ENCODE measurements at regions not wholly inside any gene's neighbourhood (a gene's known extent, or its start where the extent isn't known, plus 50 kb on each side); places are given as distances from the start of the nearest gene placed in this dataset.
A peak's percentile ranks its signal among the peaks of the same experiment; 100 is the strongest.

DNA sequence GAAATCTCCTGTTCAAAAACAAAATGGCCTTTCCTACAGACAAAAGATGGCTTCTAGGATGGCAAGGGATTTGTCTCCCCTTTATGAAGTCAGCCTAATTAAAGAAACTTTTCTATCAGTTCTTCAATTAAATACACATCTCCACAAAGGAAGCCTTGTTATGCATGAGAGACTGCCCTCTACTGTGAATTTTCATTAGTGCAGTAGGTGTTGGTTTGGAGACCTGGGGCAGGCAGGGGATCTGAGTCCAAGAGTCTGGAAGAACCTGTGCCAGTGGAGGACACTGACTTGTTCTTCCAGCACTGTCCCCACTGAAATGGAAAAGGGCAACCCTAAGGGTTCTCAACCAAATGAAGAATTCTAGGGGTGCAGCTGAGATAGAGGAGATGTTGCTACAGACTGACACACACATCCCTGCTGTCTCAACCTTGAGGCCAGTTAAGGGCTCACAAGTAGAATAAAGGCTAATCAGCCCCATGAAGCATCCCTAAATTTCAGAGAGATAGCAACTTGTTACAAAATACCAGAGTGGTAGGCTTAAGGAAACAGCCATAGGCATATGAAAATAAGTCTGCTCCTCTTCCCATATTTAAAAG is 174.0 kb upstream of the PRICKLE2 start:
- Mint-ChIP-seq H3K4me1 (peaks cover 25% of the 10 kb centered on the region), H3K36me3 (no peaks in the 10 kb centered on the region), H3K27me3 (ENCODE audit: low read depth) (peaks cover 1% of the 10 kb centered on the region), H3K27ac (peak overlapping the region; percentile 51), H3K4me3 (no peak overlapping the region), H3K9me3 (no peaks in the 10 kb centered on the region)
- TF ChIP-seq, protein P1, sequence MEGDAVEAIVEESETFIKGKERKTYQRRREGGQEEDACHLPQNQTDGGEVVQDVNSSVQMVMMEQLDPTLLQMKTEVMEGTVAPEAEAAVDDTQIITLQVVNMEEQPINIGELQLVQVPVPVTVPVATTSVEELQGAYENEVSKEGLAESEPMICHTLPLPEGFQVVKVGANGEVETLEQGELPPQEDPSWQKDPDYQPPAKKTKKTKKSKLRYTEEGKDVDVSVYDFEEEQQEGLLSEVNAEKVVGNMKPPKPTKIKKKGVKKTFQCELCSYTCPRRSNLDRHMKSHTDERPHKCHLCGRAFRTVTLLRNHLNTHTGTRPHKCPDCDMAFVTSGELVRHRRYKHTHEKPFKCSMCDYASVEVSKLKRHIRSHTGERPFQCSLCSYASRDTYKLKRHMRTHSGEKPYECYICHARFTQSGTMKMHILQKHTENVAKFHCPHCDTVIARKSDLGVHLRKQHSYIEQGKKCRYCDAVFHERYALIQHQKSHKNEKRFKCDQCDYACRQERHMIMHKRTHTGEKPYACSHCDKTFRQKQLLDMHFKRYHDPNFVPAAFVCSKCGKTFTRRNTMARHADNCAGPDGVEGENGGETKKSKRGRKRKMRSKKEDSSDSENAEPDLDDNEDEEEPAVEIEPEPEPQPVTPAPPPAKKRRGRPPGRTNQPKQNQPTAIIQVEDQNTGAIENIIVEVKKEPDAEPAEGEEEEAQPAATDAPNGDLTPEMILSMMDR (IDR thresholded peaks at IDR 0.05; ENCODE audit: unreplicated experiment) = peak; percentile 69
- no peak for DNase-seq (ENCODE audit: low spot score in 2 of 2, unreplicated experiment in 2 of 2)

DNA sequence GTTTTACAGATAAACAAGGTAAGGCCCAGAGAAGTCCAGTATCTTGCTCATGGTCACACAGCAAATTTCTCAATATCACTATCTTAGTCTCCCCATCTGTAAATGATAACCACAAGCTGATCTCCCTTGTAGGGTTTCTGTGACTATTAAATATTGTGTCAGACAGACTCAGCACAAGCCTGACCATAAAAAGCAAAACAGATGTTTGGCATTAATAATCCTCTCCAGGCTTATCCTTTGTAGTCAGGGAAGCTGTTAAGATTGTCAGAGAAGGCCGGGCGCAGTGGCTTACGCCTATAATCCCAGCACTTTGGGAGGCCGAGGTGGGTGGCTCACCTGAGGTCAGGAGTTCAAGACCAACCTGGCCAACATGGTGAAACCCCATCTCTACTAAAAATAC is 173.2 kb upstream of the PRICKLE2 start:
- Mint-ChIP-seq H3K4me3 (no peak overlapping the region), H3K36me3 (no peaks in the 10 kb centered on the region), H3K4me1 (peaks cover 25% of the 10 kb centered on the region), H3K27ac (no peak overlapping the region), H3K9me3 (no peaks in the 10 kb centered on the region), H3K27me3 (ENCODE audit: low read depth) (peaks cover 1% of the 10 kb centered on the region)
- TF ChIP-seq, protein P1 (IDR thresholded peaks at IDR 0.05; ENCODE audit: unreplicated experiment) = no peak
- no peak for DNase-seq (ENCODE audit: low spot score in 2 of 2, unreplicated experiment in 2 of 2)

- Mint-ChIP-seq H3K36me3 (no peaks in the 10 kb centered on the region), H3K27ac (peak overlapping the region; percentile 17)
Measured at GRCh38 chr3:64398006-64398405, 172.7 kb upstream of the PRICKLE2 start.

DNA sequence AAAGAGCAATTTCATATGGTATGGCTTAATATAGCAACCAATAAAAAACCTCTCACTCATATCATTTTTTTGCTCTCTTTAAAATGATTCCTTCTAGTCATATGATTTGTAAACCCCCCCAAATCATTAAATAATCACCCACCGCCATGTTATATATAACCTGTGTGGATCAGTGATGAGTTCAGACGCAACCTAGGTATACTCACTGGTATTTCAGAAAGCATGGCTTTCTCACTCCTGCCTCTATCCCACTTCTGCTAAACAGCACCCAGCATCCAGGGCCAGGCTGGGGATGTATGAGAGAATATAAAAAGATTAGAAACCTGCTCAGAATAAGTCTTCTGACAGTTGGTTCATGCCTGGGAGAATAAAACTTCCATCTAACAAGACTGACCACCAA is 172.3 kb upstream of the PRICKLE2 start:
- H3K27ac Mint-ChIP-seq = peak overlapping the region; percentile 83
- no peak overlapping the region for H3K4me3 Mint-ChIP-seq

More at GRCh38 chr3:64398006-64398405, 172.7 kb upstream of the PRICKLE2 start:
- H3K4me1 Mint-ChIP-seq = peaks cover 25% of the 10 kb centered on the region
- no peak for DNase-seq (ENCODE audit: low spot score in 2 of 2, unreplicated experiment in 2 of 2)
- H3K27me3 Mint-ChIP-seq (ENCODE audit: low read depth) = peaks cover 1% of the 10 kb centered on the region
- TF ChIP-seq, protein P1 (IDR thresholded peaks at IDR 0.05; ENCODE audit: unreplicated experiment) = no peak
- no peak overlapping the region for H3K4me3 Mint-ChIP-seq
- no peaks in the 10 kb centered on the region for H3K9me3 Mint-ChIP-seq

DNA sequence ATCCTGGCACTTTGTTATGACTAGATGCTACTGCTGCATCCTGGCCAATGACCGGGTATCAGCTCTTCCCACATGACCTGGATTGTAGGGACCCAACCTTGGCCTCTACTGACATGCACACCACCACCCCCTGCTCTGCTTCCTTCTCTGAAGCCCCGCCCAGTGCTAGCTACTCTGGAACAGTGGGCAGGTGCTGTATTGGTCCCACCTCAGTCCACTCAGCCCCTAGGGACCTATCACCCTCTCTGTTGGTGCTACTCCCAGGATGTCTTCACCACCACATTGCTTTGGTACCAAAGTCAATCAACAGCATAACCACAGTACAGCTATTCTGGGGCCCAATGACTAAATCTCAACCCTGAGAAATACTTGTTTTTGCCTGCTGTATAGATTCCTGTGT is 170.2 kb upstream of the PRICKLE2 start:
- no peaks in the 10 kb centered on the region for H3K9me3 Mint-ChIP-seq
- peaks cover 31% of the 10 kb centered on the region for H3K4me1 Mint-ChIP-seq
- TF ChIP-seq, protein P1 (IDR thresholded peaks at IDR 0.05; ENCODE audit: unreplicated experiment) = no peak
- H3K27ac Mint-ChIP-seq = no peak overlapping the region
- H3K27me3 Mint-ChIP-seq (ENCODE audit: low read depth) = no peaks in the 10 kb centered on the region
- H3K4me3 Mint-ChIP-seq = no peak overlapping the region
- DNase-seq (ENCODE audit: low spot score in 2 of 2, unreplicated experiment in 2 of 2) = no peak
- H3K36me3 Mint-ChIP-seq = no peaks in the 10 kb centered on the region

More for the DNA sequence above, 172.3 kb upstream of the PRICKLE2 start:
- H3K36me3 Mint-ChIP-seq = no peaks in the 10 kb centered on the region
- TF ChIP-seq, protein P1 (IDR thresholded peaks at IDR 0.05; ENCODE audit: unreplicated experiment) = no peak
- peaks cover 1% of the 10 kb centered on the region for H3K27me3 Mint-ChIP-seq (ENCODE audit: low read depth)
- no peak for DNase-seq (ENCODE audit: low spot score in 2 of 2, unreplicated experiment in 2 of 2)
- H3K9me3 Mint-ChIP-seq = no peaks in the 10 kb centered on the region
- peaks cover 25% of the 10 kb centered on the region for H3K4me1 Mint-ChIP-seq

Data from mesothelial cell of epicardium (in vitro differentiated cells).